ENCODE measurements at regions not wholly inside any gene's neighbourhood (a gene's known extent, or its start where the extent isn't known, plus 50 kb on each side); places are given as distances from the start of the nearest gene placed in this dataset.
A peak's percentile ranks its signal among the peaks of the same experiment; 100 is the strongest.

DNA sequence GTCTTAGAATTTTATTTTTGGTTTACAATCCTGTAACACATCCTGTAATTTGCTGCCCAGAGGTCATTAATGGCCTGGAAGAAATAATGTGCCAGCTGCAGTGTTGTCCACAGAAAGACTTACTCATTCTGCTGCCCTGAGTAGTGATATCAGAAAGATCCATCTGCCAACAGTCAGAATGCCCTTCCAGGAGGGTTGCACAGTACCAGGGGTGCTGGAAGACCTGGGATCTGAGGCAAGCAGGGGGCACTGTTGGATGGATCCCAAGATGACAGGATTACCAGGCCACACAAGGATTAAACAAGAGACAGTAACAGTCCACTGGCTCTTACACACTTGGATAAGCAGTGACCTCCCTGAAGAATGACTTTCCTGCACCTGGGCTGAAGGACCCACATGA, 93.8 kb upstream of the TOP3B start:
- no peak for DNase-seq (ENCODE audit: low read depth)

DNA sequence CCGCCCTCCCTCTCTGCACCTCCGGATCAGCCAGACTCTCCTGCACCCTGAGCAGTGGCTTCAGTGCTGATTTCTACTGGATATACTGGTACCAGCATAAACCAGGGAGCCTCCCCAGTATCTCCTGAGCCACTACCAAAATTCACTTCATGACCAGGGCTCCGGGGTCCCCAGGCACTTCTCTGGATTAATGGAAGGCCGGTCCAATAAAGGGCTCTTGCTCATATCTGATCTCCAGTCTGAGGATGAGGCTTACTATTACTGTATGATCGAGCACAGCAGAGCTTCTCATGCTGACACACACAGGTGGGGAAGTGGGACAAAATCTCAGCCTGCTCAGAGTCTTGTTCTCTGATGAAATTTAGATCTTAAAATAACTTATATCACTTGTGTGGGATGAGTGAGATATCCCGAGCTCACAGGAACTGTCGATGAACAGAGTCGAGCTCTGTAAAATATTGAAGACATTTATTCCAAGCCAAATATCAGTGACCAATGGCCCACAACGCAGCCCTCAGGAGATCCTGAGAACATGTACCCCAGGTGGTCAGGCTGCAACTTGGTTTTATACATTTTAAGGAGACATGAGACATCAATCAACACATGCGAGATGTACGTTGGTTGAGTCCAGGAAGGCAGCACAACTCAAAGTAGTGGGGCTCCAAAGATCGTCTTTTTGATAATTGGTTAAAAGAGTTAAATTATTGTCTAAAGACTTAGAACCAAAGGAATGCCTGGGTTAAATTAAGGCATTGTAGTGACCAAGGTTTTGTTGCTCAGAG, 93.0 kb upstream of the TOP3B start:
- DNase-seq (ENCODE audit: low read depth) = no peak

DNA sequence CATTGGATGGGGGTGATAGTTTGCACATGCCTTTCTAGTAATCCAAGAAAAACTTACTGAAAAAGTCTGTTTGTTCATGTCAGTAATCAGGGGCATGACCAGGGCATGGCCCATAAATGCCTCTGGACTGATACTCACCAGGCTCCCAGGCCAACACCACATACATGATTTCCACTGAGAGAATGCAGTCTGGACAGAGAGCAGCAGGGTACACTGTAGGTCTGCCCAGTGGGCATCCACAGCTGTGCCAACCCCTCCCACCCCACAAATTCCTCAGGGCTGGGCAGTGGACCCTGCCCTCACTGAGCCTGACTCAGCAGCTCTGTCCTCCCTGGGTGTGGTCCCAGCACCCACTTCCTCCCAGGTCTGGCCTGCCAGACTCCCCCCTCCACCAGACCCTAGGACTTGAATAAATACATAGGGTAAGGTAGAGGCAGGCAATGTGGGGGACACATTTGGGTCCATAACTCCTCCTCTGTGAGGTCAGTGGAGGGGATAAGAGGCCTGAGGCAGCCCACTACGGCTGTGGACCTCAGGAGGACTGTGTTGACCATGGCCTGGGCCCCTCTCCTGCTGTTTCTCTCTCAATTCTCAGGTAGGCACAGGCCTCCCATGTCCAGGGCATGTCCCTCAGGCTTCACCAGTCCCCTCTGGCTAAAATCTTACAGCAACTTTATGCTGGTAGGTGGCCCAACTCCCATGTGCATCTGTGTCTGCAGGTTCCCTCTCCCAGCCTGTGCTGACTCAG, 92.2 kb upstream of the TOP3B start:
- no peak for DNase-seq (ENCODE audit: low read depth)

DNA sequence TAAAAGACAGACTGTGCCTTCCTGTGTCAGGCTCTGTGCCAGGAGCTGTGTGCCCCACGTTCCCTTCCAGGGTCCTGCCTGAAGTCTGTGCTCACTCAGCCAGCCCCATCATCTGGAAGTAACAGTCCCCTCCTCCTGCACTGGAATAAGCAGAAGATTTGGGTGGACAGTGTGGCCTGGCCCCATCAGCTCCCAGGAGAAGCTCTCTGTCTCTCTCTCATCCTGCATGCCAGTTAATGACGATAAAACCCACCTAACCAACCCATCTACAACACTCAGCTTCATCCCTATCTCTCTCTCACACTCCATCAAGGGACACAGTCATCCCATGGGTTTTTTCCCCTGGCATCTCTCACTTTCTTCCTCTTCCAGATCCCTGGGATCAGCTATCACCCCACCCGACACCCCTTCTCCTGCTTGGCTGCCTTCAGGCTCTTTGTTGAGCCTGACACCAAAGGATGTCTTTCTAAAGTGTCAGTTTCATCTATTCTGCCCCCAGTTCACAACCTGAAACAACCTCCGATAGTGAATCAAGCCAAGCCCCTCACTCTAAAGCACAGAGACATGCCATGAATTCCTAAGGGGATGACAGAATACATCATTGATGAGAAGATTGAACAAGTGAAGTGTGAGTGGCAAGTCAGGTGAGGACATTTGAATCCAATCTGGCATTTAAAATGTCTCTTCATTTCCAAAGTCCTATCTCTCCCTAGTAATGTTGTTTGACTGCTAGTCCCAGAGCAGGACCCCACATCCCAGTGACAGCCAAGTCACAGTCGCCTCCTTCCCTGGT, 91.4 kb upstream of the TOP3B start:
- DNase-seq (ENCODE audit: low read depth) = no peak

DNA sequence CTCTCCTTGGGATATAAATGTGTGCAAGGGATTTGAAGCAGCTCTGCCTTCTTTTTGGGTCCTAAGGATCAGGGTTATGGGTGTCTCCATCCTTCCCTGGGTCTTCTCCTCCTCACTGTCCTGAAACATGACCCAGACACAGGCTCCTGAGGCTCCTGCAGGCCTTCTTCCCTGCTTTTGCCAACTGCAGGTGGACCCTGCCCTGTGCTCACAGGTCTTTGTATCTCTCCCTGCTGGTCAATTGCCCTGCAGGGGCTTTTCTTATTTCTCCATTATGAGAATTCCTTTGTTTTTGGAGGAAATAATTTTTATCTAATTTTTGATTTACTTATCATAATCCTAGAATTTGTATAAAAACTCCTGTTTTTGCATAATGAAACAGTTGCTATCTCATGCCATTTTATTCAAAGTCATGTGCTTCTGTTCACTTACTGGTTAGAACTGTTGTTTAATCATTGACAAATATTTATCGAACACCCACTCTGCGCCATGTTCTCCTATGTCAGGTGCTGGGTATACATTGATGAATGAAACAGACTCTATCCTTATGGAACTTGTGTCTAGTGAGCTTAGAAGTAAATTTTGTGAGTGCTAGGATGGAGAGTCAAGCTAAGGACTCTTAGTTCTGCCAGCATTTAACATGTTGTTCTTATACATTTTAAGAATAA, 89.7 kb upstream of the TOP3B start:
- no peak for DNase-seq (ENCODE audit: low read depth)

DNA sequence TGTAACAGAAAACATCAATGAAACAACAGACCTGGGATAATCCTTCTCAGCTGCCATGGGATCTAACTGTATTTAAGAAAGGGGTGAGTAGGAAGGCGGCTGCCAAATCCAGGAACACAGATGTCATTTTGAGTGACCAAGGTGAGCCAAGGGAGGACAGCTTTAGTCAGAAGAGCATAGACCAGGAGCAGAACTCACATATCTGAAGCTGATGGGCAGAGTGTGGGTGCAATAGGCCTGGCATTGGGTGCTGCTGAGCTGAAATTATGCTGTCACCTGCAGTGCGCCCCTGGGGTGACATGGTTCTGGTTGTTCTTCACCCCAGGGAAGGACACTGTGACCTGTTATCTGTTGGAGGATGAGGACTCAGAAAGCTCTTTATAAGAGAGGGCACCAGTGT, 88.9 kb upstream of the TOP3B start:
- no peak for DNase-seq (ENCODE audit: low read depth)

DNA sequence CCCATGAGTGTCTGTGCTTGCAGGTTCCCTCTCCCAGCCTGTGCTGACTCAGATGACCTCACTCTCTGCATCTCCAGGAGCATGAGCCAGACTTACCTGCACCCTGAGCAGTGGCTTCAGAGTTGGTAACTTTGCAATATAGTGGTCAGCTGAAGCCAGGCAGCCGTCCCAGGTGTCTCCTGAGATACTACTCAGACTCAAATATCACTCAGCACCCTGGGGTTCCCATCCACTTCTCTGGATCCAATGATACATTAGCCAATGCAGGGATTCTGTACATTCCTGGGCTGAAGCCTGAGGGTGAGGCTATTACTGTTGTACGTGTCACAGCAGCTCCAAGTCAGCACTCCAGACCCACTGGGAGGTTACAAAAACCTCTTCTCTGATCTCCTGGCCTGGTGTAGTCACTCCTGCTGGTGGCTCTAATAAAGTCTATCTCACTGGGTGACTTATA, 87.8 kb upstream of the TOP3B start:
- no peak for DNase-seq (ENCODE audit: low read depth)

DNA sequence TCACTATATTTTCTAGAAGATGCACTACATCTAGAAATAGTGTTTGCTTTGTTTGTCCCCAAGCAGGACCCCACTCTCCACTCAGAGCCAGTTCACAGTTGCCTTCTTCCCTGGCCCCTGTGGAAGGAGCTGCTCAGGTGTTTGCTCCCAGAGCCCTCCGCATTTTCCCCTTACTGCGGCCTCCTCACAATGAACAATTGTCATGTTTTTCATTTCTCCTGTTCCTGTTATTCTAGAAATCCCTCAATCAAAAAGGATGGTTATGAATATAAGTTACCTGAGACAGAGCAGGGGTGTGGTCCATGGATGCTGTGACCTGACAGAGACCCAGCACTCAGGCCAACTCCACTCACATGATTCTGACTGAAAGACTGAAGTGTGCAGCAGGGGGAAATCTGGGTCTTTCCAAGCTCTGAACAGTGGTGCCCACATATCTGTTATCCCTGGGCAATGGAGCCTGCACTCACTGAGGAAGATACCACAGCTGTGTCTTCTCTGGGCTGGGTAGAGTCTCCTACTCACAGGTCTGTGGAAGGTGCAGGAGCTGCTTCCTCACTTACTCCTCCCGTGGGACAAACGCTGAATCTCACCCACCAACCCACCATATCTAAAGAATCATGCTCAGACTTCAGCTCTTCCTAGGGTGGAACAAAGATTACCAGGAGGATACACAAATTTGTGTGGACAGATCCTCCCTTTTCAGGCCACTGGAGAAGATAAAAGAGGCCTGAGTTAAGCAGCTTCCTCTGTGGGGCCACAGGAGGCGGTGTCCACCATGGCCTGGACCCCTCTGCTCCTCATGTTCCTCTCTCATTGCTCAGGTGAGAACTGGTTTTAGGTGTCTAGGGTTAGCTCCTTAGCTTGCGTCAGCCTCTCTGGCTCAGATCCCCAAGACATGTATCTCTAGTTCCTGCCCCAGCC, 87.1 kb upstream of the TOP3B start:
- no peak for DNase-seq (ENCODE audit: low read depth)

DNA sequence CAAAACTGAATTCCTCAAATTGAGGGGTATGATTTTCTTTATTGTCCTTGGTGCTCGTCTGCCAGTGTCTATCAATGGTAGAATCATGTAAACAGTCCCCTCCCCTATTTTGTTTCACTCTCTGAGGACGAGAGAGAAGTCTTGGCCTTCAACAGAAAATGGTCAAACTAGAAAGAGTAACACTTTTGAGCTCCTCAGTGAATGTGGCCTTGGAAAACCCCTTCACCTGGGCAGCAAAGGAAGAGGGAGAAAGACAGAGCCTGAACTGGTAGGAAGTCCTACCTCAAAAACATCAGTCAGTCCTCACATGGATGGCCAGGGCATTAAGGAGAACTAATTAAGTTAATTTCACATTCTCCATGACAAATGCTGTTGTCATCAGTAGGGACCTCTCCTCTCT, 86.1 kb upstream of the TOP3B start:
- DNase-seq (ENCODE audit: low read depth) = no peak

DNA sequence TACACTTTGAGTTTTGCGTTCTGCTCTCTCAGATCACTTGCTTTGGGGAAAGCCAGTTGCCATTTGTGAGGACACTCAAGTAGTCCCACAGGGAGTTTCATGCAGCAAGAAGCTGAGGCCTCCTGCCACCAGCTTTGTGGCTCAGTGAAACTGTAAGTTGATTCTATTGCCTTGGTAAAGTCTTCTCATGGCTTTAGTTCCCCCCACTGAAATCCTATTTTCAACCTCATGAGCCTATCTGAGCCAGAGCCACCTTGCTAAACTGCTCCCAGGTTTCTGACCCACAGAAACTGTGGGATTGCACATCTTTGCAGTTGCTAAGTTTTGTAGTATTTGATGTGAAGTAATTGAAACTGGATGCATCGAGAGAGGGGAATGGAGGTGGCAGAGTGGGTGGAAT, 85.4 kb upstream of the TOP3B start:
- DNase-seq (ENCODE audit: low read depth) = no peak

DNA sequence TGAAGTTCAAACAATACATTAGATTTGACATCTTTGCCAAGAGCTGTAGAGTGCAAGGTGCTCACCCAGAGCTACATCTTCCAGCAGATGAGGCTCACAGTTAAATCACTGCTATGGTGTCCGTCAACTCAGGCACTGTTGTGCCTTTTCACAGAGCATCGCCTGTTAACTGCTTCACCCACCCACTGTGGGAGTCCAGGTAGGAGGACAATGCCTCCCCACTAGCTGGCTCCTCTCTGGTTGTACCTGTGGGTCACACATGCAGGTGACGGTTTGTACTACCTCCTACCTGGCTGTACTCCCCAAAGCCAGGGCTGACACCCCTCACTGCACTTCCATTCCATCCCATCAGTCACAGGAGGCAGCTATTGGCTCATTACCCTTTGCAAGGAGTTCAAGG, 84.6 kb upstream of the TOP3B start:
- DNase-seq (ENCODE audit: low read depth) = no peak

DNA sequence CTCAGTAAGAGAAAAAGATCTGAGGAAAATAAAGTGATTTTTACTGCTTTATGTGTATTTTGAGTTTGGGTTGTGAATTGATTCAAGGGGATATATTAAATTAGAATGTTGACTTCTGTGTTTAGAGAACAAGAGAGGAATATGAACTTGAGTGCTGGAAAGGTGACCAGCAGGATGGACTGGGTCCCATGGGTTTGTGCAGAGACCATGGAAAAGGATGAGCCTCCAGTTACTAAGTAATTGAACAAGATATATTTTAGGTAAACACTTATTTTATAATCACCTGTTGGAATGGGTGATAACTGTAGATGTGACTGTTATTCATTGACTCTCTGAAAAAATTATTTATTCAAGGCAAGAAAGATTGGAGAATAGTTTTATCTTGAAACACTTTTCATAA, 82.0 kb upstream of the TOP3B start:
- DNase-seq (ENCODE audit: low read depth) = no peak

DNA sequence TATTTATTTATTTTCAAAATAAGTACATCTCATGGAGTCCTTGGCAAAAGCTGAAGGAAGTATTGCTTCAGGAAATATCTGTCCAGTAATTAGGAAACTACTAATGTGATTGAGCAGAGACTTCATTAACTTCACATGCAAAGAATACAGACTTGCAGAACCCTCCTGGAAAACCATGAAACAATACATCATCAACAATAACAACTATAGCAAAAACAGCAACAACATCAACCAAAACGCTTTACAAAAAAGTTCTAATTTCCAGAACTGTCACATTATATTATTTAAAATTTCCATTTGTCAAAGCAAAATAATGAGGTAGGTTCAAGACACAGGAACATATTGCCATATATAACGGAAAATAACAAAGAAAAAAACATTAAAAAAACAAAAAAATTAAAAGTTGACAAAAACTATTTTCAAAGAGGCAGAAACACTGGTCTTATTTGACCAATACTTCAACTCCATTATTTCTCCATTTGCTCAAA, 79.8 kb upstream of the TOP3B start:
- no peak for DNase-seq (ENCODE audit: low read depth)

DNA sequence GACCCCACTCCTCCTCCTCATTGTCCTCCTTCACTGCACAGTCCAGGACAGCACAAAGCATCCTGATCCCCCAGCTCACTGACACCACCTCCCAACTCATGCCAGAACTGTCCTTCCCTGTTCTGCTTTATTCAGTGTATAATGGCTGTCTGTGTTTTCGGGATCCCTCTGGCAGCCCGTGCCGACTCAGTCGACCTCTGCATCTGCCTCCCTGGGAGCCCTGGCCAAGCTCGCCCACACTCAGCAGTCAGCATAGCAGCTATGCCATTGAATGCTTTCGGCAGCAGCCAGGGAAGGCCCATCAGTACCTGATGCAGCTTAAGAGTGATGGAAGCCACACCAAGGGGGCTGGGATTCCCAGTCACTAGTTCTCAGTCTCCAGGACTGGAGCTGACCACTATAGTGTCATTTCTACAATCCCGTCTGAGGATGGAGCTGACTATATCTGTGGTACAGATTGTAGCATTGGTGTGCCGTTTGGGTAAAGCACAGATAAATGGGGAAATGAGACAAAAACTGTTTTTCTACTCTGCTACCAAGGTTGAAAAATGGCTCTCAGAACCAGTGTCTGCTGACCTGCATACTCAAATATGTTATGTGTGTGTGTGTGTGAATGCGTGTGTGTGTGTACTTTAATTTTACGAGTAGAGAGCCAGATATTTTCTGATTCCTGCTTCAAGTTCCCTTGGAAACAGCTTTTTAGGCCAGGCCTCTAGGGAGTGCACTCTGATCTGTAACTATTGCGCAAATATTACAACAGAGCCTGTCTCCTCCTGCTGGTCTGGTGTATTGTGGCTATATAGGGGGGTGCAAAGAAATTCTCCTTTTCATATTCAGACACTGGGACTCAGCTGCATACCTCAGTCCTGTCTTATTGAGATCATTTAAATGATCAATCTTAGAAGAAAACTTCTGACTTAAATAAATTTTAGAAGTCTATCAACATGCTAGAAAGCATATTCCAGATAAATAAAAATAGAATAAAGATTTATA, 78.8 kb upstream of the TOP3B start:
- DNase-seq (ENCODE audit: low read depth) = peak; percentile 40

DNA sequence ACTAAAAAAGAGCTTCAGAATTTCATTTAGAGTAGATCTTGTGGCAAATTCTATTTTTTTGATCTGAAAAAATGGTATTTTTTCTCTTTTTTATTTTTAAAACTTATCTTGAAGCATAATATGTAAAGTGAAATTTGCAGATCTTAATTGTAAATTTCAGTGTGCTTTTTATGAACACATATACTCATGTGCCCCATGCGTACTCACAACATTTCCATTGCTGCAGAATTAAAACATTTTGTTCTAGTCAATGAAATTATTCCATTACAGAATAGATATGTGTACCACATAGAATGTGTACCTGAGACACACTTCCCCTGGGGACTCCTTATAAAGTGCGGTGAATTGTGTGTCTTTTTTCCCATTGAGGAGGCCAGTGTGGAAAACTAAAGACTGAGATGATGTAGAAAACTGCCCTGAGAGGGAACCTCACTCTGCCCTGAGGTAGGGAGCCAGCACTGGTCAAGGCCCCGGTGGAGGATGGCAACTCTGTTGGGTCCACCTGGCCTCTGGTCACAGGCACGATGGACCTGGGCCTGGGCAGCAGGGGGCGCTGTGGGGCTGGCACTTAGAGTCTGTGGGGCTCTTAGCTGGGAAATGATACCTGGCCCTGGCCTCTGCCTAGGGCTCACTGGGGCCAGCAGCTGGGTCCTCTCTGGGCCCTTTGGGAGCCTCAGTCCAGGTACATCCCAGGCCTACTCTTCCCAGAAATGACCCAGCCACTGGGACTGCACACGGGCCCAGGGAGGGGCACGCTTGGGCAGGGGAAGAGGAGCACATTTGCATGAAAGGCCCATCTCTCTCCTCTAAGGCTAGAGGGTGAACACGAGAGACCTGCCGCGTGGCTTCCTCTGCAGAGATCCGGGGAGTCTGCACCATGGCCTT, 77.9 kb upstream of the TOP3B start:
- no peak for DNase-seq (ENCODE audit: low read depth)

DNA sequence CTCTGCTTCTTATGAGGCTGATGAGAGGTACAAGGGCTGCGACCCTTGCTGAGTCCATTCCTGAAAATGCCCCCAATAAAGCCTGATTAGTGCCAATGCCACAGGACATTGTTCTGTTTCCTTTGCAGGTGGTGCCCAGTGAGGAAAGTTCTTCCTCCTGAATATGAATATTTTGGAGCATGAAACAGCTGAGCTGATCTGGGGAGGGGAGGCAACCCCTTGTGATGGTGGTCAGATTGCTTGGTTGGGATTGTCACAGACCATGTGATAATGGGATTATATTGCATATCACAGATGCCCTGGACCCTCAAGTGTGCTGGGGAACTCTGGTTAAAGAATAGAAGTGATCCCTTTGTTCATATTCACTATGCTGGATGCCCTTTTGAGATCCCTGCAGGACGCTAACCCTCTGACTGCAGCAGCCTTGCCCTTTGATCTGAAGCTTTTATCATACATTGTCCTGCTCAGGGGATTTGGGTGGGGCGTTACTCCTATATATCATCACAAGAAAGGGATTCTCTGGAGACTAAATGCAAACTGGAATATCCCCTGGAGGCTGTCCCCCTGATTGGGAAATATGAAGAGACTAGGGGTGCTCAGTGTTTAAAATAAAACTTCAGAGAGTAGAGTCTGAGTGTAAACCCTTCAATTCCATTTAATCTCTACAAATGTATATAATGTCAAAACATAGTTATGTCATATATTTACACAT, 76.9 kb upstream of the TOP3B start:
- DNase-seq (ENCODE audit: low read depth) = no peak

DNA sequence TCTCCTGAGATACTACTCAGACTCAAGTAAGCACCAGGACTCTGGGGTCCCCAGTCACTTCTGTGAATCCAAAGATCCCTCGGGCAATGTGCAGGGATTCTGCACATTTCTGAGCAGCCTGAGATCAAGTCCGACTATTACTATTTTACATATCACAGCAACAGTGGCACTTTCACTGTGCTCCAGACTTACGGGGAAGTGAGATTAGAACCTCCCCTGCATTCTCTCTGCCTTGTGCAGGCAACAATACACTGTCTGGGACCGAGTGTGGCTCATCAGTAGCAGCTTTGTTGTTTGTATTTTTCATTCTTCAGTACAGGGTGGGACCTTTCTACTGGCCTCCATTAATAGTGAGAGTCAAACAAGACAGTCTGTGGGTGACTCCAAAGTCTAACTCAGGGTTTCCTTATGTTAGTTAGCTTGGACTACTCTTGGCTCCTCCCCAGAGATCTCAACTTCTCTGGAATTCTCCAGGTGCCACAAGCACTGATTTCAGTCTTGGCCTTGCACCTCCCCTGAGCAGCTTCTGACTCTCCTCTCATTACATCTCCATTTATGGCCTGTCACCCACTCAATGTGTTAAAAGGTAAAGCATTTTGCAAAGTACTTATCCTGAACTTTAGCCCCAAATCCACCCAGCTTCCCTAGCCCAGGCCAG, 76.2 kb upstream of the TOP3B start:
- DNase-seq (ENCODE audit: low read depth) = no peak
